SK-N-SH treated with all-trans-retinoic acid at 6 μM for 48 hours (cell line): ENCODE measurements at regions not wholly inside any gene's neighbourhood (a gene's known extent, or its start where the extent isn't known, plus 50 kb on each side); places are given as distances from the start of the nearest gene placed in this dataset.
"Not testable (repeated sequence)": the region's sequence is repeated elsewhere in the genome, so short reads cannot be mapped to it uniquely, and the experiment has no call there.

ENCODE experiments used
- GLIS3 ChIP-seq: fragments of 250-450 bp; sonication (Bioruptor Pico); IDR thresholded peaks from 2 replicates; pipeline ENCODE4 v1.5.0; 2020; ENCODE audit warnings: mild to moderate bottlenecking, moderate library complexity
- ZC3H10 ChIP-seq: fragments of 250-450 bp; sonication (Bioruptor Pico); IDR thresholded peaks from 2 replicates; pipeline ENCODE4 v1.5.1; 2021; ENCODE audit warnings: mild to moderate bottlenecking, moderate library complexity

DNA sequence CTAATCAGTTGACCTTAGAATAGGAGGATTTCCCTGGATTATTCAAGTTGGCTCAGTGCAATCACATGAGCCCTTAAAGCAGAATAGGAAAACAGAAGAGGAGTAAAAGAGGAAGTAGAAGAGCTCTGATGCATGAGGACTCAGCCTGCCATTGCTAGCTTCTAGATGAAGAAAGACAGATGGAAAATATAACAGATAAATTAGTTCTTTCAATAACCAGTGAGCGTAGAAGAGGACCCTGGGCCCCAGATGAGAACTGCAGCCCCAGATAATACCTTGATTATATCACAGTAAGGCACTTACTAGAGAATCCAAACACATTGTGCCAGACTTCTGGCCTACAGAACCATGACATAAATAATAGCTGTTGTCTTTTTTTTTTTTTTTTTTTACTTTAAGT is 314.0 kb downstream of the RAD51AP2 start:
- not testable (repeated sequence) for TF ChIP-seq ZC3H10, GLIS3 (CRISPR knock-in tag)
